ENCODE measurements at regions not wholly inside any gene's neighbourhood (a gene's known extent, or its start where the extent isn't known, plus 50 kb on each side); places are given as distances from the start of the nearest gene placed in this dataset.
"Not testable (repeated sequence)": the region's sequence is repeated elsewhere in the genome, so short reads cannot be mapped to it uniquely, and the experiment has no call there.

- no peak for DNase-seq
These were observed 478.1 kb downstream of the KLF5 start for GRCh38 chr13:73536865-73537264.

- DNase-seq, result no peak
These were observed 476.5 kb downstream of the KLF5 start for GRCh38 chr13:73535341-73535740.

- DNase-seq, result no peak
These were observed 474.2 kb downstream of the KLF5 start for GRCh38 chr13:73532987-73533510.

- no peak for DNase-seq
These were observed 473.8 kb downstream of the KLF5 start for GRCh38 chr13:73532582-73532981.

- no peak for DNase-seq
These were observed 472.2 kb downstream of the KLF5 start for GRCh38 chr13:73531014-73531413.

GRCh38 chr13:73522937-73523336 is 464.1 kb downstream of the KLF5 start:
- no peak for DNase-seq

GRCh38 chr13:73521985-73522524 is 463.2 kb downstream of the KLF5 start:
- no peak for DNase-seq

GRCh38 chr13:73521290-73521624 is 462.5 kb downstream of the KLF5 start:
- DNase-seq, result no peak

GRCh38 chr13:73520566-73521289 is 461.9 kb downstream of the KLF5 start:
- DNase-seq, result no peak

- not testable (repeated sequence) for DNase-seq
These were observed 461.3 kb downstream of the KLF5 start for GRCh38 chr13:73520135-73520534.

GRCh38 chr13:73519396-73520116 is 460.8 kb downstream of the KLF5 start:
- no peak for DNase-seq

GRCh38 chr13:73517766-73518165 is 459.0 kb downstream of the KLF5 start:
- no peak for DNase-seq

- no peak for DNase-seq
These were observed 457.9 kb downstream of the KLF5 start for GRCh38 chr13:73516731-73517130.

GRCh38 chr13:73514208-73514607 is 455.4 kb downstream of the KLF5 start:
- DNase-seq, result no peak

- DNase-seq, result no peak
These were observed 454.9 kb downstream of the KLF5 start for GRCh38 chr13:73513751-73514150.

GRCh38 chr13:73508841-73509240 is 450.0 kb downstream of the KLF5 start:
- no peak for DNase-seq

- no peak for DNase-seq
These were observed 446.6 kb downstream of the KLF5 start for GRCh38 chr13:73505376-73505890.

- DNase-seq, result no peak
These were observed 440.9 kb downstream of the KLF5 start for GRCh38 chr13:73499695-73500094.

- DNase-seq, result no peak
These were observed 438.6 kb downstream of the KLF5 start for GRCh38 chr13:73497430-73497829.

- no peak for DNase-seq
These were observed 437.9 kb downstream of the KLF5 start for GRCh38 chr13:73496711-73497110.

- DNase-seq, result no peak
These were observed 434.0 kb downstream of the KLF5 start for GRCh38 chr13:73492811-73493210.

- DNase-seq, result no peak
These were observed 423.8 kb downstream of the KLF5 start for GRCh38 chr13:73482556-73482955.

GRCh38 chr13:73481886-73482445 is 423.2 kb downstream of the KLF5 start:
- DNase-seq, result no peak

Data from GF-D8 (cell line).